NCI-H2227 (cell line): ENCODE measurements at regions not wholly inside any gene's neighbourhood (a gene's known extent, or its start where the extent isn't known, plus 50 kb on each side); places are given as distances from the start of the nearest gene placed in this dataset.

Source experiments
- DNase-seq: peaks from one replicate; lab custom pipeline; 2025; ENCODE audit not compliant: unreplicated experiment; lab: John Stamatoyannopoulos, UW

DNA sequence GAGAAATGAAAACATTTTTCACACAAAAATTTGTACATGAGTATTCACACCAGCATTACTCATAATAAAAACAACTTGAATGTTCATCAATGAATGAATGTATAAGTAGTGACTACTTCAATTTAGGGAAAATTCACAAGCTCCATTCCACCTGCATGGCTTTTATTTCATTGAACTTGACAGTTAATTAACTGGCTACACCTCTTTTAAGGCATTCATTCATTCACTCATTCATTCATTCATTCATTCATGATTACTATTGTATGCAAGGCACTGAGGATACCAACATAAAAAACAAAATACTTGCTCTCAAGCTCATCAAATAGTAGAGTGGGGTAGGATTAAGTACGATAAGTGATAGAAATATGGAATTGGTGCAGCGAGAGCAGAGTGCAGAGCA lies 198.3 kb upstream of the DLGAP1 start:
- no peak for DNase-seq

DNA sequence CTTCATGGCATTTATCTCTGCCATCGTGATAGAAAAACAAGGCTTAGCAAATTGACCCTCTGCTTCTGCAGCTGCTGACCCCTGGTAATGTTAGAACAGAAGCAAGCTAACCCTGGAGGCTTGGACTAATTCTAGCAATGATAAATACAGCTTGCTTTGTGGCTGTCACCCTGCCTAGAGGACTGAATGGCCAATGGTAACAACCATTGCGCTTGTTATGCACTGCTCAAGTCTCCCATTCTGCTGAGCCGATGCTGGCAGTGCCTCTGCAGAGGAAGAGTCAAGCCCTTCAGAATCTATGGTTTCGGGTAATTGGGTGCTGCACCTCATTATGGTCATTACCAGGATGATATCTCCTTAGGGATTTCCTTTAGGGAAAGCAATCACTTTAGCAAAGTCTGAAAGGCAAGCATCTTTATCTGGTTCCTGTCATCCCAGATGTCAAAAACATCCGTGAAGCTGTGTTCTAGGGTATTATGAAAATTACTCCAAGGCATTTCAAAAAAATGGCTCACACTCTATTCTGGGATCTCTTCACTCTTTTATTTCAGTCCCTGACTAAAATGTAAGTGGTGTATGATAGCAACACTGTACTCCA lies 186.8 kb upstream of the DLGAP1 start:
- DNase-seq = no peak

DNA sequence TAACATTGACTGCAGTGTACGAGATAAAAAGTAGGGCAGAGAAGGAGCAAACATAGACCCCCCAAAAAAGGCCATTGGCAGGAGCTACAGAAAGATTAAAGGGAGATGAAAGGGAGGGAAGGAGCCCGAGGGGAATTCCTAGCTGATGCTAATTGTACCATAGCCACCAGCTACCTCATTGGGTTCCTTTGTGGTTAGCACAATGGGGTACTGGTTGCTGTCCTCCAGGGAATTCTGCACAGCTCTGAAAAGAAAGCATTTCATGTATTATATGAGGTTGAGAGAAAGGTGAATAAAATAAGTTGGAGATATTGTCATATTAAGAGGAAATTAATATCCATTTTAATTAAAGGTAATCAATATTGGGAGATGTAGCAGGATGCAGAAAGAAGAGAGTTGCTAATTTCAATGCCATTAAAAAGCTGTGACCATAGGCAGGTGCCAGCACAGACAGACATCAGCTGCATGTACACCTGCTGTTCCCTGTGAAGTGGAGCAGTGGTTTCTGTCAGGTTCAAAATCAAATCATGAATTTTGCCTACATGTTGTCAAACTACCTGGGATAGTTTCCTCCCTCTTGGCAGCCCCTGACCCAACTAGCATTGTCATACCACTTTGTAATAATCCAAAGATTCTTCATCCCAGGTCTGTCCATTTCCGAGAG lies 185.4 kb upstream of the DLGAP1 start:
- DNase-seq = no peak

DNA sequence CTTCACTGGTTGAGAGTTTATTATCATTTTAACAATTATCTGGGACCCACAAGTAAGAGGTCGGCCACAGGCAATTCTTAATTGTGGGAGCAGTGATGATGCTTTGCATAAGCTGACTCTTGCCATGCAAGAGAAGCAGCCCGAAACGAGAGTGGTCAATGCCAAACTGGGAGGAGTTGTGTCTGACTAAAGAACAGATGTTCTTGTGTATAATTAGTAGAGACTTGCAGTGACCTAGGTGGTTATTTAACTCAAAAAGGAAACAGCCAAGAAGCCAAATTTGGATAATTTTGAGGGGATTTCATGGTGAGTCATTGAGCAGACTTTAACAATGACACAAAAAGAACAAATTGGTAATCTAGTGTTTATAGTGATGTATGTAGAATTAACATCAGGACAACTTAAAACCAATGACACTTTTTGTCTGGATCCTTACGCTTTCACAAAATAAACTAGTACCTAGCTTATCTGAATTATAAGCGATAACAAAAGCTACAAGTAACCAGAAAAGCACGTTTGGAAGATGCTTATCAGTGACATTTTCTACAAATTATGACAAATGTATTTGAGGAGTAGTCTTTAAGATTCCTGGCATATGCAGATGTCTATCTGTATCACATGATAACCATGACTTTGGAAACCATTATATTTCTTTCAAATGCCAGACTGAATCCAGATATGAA lies 184.7 kb upstream of the DLGAP1 start:
- DNase-seq = no peak

DNA sequence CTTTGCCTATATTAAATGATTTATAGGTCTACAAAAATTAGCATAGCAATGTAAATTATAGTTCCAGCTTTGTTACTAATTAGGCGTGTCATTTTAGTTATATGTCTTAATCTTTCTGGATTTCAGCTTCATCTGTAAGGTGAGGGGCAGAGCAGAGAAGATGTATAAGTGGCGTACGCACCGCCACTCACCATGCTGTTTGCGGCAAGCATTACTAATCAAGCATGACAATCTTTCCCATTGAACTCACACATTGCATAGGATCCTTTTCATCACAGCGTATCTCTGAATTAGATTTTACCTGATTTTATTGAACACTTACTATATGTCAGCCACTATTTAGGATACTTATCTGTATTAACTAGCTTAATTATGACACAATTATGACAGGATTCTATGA lies 183.6 kb upstream of the DLGAP1 start:
- DNase-seq = no peak

DNA sequence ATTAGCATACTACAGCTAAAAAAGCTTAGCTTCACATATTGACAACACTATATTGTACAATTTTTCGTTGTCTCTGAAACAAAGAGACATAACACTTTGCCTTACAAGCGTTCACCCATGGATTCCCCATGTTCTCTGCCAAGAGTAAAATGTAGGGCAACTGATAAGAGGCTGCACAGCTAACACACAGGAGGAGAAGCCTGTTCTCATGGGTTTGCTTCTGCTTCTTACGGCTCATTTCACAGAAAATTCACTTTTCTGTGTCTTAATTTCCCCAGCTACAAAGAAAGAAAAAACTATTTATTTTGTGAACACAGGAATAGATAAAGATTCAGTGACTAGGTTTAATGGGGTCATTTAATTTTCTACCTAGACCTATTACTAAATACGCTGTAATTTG lies 182.8 kb upstream of the DLGAP1 start:
- no peak for DNase-seq

DNA sequence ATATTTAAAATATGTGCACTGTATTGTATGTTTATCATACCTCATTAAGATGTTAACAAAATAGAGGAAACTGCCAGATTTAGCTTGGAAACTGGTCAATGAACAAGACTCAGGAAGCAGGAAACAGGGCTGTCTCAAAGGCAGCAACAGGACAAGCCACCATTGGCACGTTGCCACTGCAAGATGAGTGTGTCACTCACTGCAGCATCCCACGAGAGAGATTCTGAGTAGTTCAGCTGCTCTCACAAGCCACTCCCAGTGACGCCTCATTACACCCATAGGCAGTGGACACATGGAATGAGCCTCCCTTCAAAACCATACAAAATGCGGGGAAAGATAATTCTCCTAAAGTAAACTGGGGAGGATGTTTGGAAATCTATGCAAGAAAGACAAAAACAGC lies 181.9 kb upstream of the DLGAP1 start:
- DNase-seq = no peak

DNA sequence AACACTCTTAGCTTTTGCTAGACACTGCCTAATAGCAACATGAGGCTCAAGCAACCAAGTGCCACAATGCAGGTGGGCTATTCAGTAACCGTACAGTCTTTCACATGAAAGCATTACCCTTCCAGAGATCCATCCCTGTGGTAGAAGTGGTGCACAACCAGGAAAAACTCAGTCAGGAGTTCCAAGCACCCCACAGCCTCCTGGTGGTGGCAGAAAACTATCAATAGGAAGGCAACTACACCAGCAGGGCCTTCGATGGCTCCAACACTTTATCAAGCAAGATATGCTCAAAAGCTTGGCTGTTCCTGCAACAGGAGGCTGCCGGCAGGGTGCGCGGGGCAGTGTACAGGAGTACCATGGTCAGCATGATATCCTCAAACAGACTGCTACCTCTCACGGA lies 176.1 kb upstream of the DLGAP1 start:
- no peak for DNase-seq

DNA sequence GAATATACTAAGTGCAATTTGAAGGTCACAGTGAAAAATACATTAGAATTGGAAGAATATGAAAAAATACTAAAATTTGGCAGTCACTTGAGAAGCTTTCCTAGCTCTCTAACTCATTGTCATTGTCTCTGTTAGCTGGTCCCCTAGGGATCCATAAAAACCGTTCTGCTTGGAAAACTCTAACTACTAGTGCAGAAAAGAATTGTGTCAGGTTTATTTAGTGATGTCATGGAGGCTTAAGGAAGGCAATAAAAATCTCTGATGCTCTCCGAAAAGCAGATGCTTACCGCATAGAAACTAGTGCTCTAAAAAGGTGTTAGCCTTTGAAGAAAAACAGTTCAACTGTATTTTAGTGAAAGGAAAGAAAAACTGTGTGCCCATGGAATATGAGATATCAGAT lies 150.1 kb upstream of the DLGAP1 start:
- DNase-seq = no peak

DNA sequence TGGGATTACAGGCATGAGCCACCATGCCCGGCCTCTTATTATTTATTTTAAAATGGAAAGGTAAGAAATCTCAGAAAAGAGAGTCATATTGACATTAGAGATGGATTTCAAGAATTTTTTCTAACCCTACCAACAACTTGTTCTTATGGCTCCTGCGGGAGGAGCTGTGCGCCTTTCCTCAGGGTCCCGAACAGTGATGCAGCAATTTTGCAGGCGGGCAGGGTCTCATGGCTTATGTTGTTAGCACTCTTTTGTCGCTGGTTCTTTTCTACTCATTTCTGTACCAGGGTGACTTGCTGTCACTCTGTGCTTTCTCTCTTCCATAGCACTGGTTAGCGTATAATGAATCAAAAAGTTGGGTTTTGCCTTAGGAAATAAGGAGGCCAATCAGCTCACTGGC lies 148.8 kb upstream of the DLGAP1 start:
- DNase-seq = no peak

DNA sequence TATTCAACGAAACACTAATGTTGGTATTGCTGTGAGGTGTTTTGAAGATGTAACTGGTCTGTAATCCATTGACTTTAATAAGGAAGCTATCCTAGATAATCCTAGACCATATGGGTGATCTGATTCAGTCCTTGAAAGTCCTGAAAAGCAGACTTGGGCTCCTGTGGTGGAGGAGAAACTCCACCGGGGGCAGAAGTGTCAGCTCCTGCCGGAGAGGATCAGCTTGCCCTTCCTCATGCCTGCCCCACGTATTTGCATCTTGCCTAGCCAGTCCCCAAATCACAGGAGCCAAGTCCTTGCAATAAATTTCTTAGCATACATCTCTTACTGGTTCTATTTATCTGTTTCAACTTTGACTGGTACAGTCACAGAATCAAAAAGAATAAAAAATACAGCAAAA lies 144.2 kb upstream of the DLGAP1 start:
- DNase-seq = no peak

DNA sequence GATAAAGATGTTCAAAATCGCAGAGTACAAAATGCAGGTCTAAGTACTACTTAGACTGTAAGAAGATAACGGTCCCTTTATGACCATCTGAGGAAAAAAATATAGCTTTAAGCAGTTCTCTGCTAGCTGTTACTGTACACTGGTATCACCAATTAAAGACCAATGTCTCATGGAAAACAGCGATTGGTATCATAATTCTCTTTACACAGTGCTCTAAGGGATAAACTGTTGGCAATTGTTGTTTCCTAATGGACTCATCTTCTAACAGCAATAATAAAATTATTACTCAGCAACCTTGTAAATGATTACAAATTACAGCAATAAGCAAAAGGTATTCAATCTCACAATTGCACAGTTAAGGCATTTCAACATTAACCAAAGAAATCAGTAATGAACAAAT lies 142.2 kb upstream of the DLGAP1 start:
- no peak for DNase-seq

DNA sequence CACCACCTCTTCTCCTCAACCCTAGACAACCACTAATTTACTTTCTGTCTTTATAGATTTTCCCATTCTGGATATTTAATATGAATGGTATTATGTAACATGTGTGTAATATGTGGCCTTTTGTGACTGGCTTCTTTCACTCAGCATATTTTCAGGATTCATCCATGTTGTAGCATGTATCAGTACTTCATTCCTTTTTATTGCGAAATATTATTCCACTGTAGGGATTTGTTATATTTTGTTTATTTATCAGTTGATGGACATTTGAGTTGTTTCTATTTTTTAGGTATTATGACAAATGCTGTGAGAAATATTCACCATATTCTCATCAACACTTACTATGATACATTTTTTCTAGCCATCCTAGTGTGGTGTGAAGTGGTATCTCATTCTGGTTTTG lies 138.8 kb upstream of the DLGAP1 start:
- DNase-seq = no peak

DNA sequence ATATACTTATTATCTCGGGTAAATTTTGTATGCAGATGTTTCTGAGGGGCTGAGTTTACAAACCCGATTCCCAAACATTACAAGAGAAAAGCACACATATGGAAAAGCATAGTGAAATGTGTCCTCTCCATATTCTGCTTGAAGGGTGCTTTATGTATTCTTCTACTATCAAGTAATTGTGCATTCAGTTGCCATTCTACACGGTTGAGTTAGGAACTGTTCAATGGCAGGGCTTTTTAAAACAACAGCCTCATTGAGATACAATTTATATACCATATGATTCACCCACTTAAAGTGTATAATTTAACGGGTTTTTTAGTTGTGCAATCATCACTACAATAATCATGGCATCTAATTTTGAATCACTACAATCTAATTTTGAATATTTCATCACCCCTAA lies 138.4 kb upstream of the DLGAP1 start:
- DNase-seq = no peak

DNA sequence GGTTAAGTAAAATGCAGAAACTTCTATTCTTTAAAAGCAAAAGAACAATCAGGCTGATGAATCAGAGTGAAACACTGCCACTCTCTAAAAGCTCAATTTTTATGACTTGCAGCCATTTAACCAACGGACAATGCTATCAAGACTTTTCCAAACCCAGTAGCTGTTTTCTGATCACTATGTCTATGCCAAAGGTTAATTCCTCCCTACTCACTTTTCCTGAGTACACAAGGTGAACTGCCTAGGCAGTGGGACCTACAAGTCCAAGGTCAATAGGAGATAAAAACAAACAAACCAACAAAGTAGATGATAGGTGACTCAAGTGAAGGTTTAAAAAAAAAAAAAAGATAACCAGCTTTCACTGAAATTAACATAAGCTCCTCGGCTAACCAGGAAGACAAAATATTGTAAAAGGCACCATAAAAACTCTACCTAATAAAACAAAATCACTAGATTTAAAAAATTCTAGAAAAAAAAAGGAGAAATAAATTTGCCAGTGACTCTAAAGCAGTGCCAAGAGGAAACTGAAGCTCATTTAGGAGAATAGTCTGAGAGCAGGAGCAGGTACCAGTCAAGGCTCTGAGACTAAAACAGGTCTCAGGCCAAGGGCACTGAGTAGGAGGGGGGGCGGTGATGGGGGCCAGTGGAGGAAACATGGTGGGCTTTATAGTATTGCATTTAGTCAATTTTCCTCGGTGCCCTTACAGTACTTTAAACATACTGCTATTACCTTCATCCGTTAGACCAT lies 134.1 kb upstream of the DLGAP1 start:
- DNase-seq = no peak

DNA sequence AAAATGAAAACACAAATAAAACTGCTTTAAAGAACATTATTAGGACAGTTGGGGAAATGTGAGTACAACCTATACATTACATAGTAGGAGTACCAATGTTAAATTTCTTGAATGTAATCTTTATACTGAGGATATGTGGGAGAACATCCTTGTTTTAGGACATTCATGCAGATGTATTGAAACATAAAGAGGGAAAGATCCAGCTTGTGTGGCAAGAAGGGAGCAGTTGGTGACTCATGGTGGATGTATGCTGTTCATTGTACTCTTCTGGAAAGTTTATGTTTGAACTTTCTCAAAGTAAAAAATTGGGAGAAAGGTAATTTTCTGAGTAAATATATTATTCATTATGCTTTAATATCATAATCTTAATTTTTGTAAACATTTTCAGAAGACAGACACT lies 132.1 kb upstream of the DLGAP1 start:
- no peak for DNase-seq

DNA sequence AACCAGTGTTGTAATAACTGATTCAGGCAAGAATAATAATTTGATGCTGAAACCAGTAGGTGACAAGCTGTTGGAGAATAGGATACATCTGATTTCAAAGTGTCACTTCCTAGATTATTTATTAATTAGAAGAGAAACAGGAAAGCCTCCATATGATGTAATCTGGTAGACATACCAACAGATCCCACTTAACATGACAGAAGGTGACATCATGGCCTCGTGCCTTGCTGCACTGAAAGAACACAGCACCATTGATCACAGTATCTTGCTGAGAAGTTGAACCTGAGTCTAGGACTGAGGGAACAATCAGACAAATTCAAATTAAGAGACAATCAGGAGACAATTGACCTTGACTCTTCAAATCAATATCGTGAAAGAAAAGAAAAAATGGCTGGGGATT lies 131.6 kb upstream of the DLGAP1 start:
- no peak for DNase-seq

DNA sequence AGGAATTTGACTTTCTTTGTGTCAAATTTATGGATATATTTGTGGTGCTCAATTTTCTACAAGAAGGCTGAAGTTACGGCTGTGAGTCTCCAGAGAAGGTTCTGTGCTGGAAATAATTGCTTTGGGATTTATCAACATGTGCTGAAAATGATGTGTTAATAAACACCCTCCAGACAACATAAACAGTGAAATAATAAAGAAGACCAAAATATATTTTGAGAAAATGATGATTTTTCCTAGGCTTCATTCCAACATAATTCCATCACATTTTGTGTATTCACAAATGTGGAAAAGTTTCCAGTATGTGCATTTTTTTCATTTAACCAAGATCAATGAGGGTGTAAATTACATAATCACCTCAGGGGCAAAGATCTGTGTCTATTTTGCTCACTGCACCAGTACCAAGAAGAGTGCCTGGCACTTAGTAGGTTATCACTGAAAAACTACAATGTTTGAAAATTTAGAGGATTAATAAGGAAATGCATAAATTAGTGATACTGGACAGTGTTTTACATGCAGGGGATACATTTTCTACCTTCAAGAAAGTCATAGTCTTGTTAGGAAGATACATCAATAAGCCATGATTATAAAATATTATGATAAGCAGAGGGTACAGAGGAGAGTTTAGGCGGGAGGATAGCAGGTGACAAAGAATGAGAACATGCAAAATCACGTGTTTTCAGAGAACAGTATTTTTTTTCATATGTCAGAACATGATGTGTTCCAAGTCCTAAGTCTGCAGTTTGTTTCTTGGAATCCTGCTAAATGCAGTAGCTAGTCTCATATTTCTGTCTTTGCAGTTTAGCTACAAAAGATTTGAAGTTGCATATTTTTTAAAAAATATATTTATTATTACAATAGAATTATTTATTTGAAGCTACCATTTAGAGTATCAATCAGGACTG lies 127.6 kb upstream of the DLGAP1 start:
- DNase-seq = no peak

DNA sequence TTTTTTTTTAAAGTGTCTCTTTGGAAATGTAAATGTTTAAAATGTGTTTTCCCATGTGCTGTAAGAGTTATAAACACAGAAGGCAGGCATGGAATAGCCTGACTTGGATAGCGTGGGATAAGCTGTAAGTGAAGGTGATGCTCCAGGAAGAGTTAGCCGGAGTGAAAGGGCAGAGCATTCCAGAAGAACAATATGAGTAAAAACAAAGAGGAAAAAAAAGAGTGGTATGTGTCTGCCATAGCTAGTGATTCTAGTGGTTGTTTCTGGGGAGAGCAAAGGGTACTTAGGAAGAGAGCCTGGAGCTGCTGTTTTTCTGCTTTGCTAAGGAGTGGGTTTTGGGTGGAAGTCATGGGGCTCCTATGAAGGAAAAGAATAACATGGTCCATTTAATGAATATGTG lies 126.9 kb upstream of the DLGAP1 start:
- no peak for DNase-seq

DNA sequence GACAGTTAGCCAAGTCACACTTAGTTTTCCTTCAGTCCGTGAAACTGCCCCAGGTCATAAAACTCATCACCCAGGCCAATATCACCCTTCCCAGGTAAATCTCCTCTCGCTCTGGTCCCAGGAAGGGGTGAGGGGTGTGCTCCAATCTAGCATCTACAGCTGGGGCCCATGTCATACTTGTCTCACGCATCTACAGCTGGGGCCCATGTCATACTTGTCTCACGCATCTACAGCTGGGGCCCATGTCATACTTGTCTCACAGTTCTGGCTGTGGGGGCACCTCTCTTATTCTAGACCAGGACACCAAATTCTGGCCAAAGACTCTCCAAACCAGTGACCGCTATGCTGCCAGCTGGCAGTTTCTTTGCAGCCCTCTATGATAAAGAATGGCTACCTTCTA lies 123.3 kb upstream of the DLGAP1 start:
- no peak for DNase-seq

DNA sequence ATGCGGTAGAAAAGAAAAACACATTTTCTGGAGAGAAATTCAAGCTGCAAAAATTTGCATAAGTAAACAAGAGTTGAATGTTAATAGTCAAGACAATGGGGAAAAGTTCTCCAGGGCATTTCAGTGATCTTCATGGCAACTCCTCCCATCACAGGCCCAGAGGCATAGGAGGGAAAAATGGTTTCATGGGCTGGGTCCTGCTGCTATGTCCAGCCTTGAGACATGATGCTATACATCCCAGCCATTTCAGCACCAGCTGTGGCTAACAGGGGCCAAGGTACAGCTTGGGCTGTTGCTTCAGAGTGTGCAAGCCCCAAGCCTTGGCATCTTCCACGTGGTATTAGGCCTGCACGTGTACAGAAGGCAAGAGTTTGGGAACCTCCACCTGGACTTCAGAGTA lies 118.6 kb upstream of the DLGAP1 start:
- no peak for DNase-seq
